HepG2 (cell line): ENCODE measurements at regions not wholly inside any gene's neighbourhood (a gene's known extent, or its start where the extent isn't known, plus 50 kb on each side); places are given as distances from the start of the nearest gene placed in this dataset.

Experiments
- ATAC-seq: fragments of 200-7000 bp; cut with Tn5 transposase; 3 replicates; pipeline ENCODE4 v1.9.1; 2020; ENCODE audit warnings: mild to moderate bottlenecking, moderate library complexity
- BruUV-seq: library from RNA; stranded (reverse); fragments of 400-500 nt; replicated peaks from 2 replicates; lab custom pipeline; 2021; lab: Mats Ljungman, UMichigan
- CTCF ChIA-PET: fragments of 300-600 bp; formaldehyde crosslinking; extraction: SDS; loops from one replicate; lab custom pipeline; 2021; ENCODE audit warnings: low total read pairs, inconsistent platforms, low intra/inter-chr PET ratio; lab: Yijun Ruan, JAX
- POLR2A ChIA-PET: fragments of 350-600 bp; sonication (Branson Sonifier 250); formaldehyde crosslinking; loops from one replicate; lab custom pipeline; 2020; ENCODE audit warnings: antibody characterized with exemption, inconsistent platforms; lab: Yijun Ruan, JAX
- DNase-seq: peaks from one replicate; pipeline ENCODE4 v3.0.0-alpha.2; 2015; ENCODE audit warnings: low spot score
- FAIRE-seq: peaks from 3 replicates; lab custom pipeline; 2011; peaks lifted over from hg19 to GRCh38; lab: Jason Lieb, UNC
- H2AFZ ChIP-seq: one replicate; pipeline ENCODE4 v1.6.1; 2011; ENCODE audit warnings: low read length, inconsistent platforms
- H3K27ac ChIP-seq: fragments of 300-600 bp; 3 replicates; pipeline ENCODE4 v1.8.0; 2011; ENCODE audit warnings: mixed run types, mild to moderate bottlenecking, mixed read lengths, low read length, inconsistent platforms; ENCODE audit not compliant: insufficient read depth; ENCODE audit errors: extremely low read length
- H3K27me3 ChIP-seq, 2 experiments: fragments of 200-600 bp in 1 of 2; 2 replicates in 1 of 2; 3 replicates in 1 of 2; pipeline versions ENCODE4 v1.6.0 to v1.8.0; 2011; ENCODE audit warnings: low read length in 2 of 2, mild to moderate bottlenecking in 2 of 2, moderate library complexity in 2 of 2, inconsistent platforms in 1 of 2; ENCODE audit not compliant: insufficient read depth in 2 of 2, control insufficient read depth in 1 of 2
- H3K36me3 ChIP-seq, 2 experiments: fragments of 200-600 bp in 1 of 2; replicated peaks in 1 of 2; 2 replicates in 1 of 2; 3 replicates in 1 of 2; pipeline versions ENCODE4 v1.5.1 to v1.8.0; 2011; ENCODE audit warnings: low read length in 2 of 2, inconsistent platforms in 1 of 2; ENCODE audit not compliant: insufficient read depth in 2 of 2, control insufficient read depth in 1 of 2
- H3K4me1 ChIP-seq: 2 replicates; pipeline ENCODE4 v1.5.1; 2012; ENCODE audit warnings: low read length, inconsistent platforms; ENCODE audit not compliant: insufficient read depth
- H3K4me2 ChIP-seq: 2 replicates; pipeline ENCODE4 v1.6.0; 2011; ENCODE audit warnings: low read depth, low read length, inconsistent platforms
- H3K4me3 ChIP-seq, 3 experiments: fragments of 200-600 bp in 1 of 3; sonication (generic), shearing (Covaris generic) in 1 of 3; replicated peaks in 1 of 3; 2 replicates each; pipeline ENCODE4 v1.5.1; 2011 to 2016; ENCODE audit warnings: low read length in 3 of 3, inconsistent platforms in 2 of 3, low read depth in 2 of 3, mild to moderate bottlenecking in 2 of 3, control low read depth in 1 of 3, mixed read lengths in 1 of 3; ENCODE audit not compliant: insufficient read depth in 1 of 3
- H3K79me2 ChIP-seq: one replicate; pipeline ENCODE4 v1.6.1; 2011; ENCODE audit warnings: low read length, inconsistent platforms; ENCODE audit not compliant: insufficient read depth
- H3K9ac ChIP-seq: 2 replicates; pipeline ENCODE4 v1.6.0; 2011; ENCODE audit warnings: mild to moderate bottlenecking, low read depth, low read length, inconsistent platforms; ENCODE audit not compliant: insufficient read depth
- H3K9me3 ChIP-seq: 2 replicates; pipeline ENCODE4 v1.5.1; 2012; ENCODE audit warnings: mild to moderate bottlenecking, low read length
- H4K20me1 ChIP-seq: 2 replicates; pipeline ENCODE4 v1.6.0; 2011; ENCODE audit warnings: inconsistent platforms, mild to moderate bottlenecking, low read length, moderate library complexity; ENCODE audit not compliant: insufficient read depth
- ADNP ChIP-seq: sonication (generic); formaldehyde crosslinking; IDR thresholded peaks from 2 replicates; pipeline ENCODE4 v1.4.0; 2020; ENCODE audit warnings: missing genetic modification reagents
- ARID4A ChIP-seq: sonication (generic); formaldehyde crosslinking; IDR thresholded peaks from 2 replicates; pipeline ENCODE4 v1.5.0; 2020; ENCODE audit warnings: mild to moderate bottlenecking, missing genetic modification reagents, borderline replicate concordance
- ATRX ChIP-seq: sonication (generic); formaldehyde crosslinking; IDR thresholded peaks from 2 replicates; pipeline ENCODE4 v1.4.0; 2020; ENCODE audit warnings: missing genetic modification reagents, borderline replicate concordance
- DBP ChIP-seq: sonication (generic); formaldehyde crosslinking; IDR thresholded peaks from 2 replicates; pipeline ENCODE4 v1.4.0; 2020; ENCODE audit warnings: missing genetic modification reagents; ENCODE audit errors: not compliant biosample characterization
- FOXA3 ChIP-seq: IDR thresholded peaks from 2 replicates; pipeline ENCODE4 v1.6.1; 2016; ENCODE audit warnings: missing genetic modification reagents, missing compliant biosample characterization
- NCOA5 ChIP-seq: sonication (generic); formaldehyde crosslinking; IDR thresholded peaks from 2 replicates; pipeline ENCODE4 v1.4.0; 2020; ENCODE audit warnings: missing genetic modification reagents
- NFE2 ChIP-seq: sonication (generic); formaldehyde crosslinking; IDR thresholded peaks from 2 replicates; pipeline ENCODE4 v1.4.0; 2020; ENCODE audit warnings: missing genetic modification reagents
- SRSF9 ChIP-seq: fragments of 200-400 bp; formaldehyde crosslinking; IDR thresholded peaks from 2 replicates; pipeline ENCODE4 v1.6.1; 2018; ENCODE audit warnings: borderline replicate concordance, mild to moderate bottlenecking, low read depth, low read length; ENCODE audit not compliant: insufficient read depth, poor library complexity, severe bottlenecking
- ZFYVE20 ChIP-seq: sonication (generic); formaldehyde crosslinking; IDR thresholded peaks from 2 replicates; pipeline ENCODE4 v1.8.0; 2023; ENCODE audit warnings: low read depth, mild to moderate bottlenecking, moderate library complexity, missing genetic modification reagents, borderline replicate concordance
- ZNF737 ChIP-seq: sonication (generic); formaldehyde crosslinking; IDR thresholded peaks from 2 replicates; pipeline ENCODE4 v1.5.0; 2020; ENCODE audit warnings: missing genetic modification reagents, mild to moderate bottlenecking, borderline replicate concordance
- WGBS: methylation state at CpG from one replicate; pipeline ENCODE4 v1.1.6; 2017; ENCODE audit warnings: low lambda C conversion rate; 5-methylcytosine and 5-hydroxymethylcytosine counted together
- in situ Hi-C: cut with HindIII; loops from 2 replicates; pipeline ENCODE4 v1.10.0; 2017; ENCODE audit warnings: low pct_unique_long_range_greater_than_20kb; ENCODE audit not compliant: extremely low pct_ligation_motif_present
- intact Hi-C: fragments of 100-400 bp; cut with micrococcal nuclease; formaldehyde crosslinking; loops from one replicate; pipeline ENCODE4 v1.10.0; 2022; ENCODE audit not compliant: unreplicated experiment

GRCh38 chr6:135116571-135116970 lies 61.9 kb upstream of the HBS1L start:
- 33% methylated on average over 5 of the region's 5 CpGs for WGBS
- POLR2A ChIA-PET = no interaction called here
- intact Hi-C loops = no loop called here

More at GRCh38 chr6:135116571-135116970, 61.9 kb upstream of the HBS1L start:
- no peak overlapping the region for H2AFZ ChIP-seq
- in situ Hi-C loops = no loop called here
- DNase-seq = no peak
- no peak overlapping the region for H3K9ac ChIP-seq
- H3K27me3 ChIP-seq = no peaks in the 10 kb centered on the region
- CTCF ChIA-PET = no interaction called here
- H3K9me3 ChIP-seq = no peaks in the 10 kb centered on the region
- H4K20me1 ChIP-seq = no peaks in the 10 kb centered on the region
- no peak for ATAC-seq
- no peak overlapping the region for H3K27ac ChIP-seq
- no peak overlapping the region for H3K4me2 ChIP-seq
- FAIRE-seq = no peak
- no peaks in the 10 kb centered on the region for H3K36me3 ChIP-seq
- peaks cover 8% of the 10 kb centered on the region; the same call in 1 of the 2 replicates for H3K4me1 ChIP-seq
- H3K79me2 ChIP-seq = no peaks in the 10 kb centered on the region
- no peak overlapping the region for H3K4me3 ChIP-seq
- TF ChIP-seq ARID4A (CRISPR knock-in tag) (no peak), ZFYVE20 (CRISPR knock-in tag) (no peak), ADNP (no peak), NFE2 (CRISPR knock-in tag) (no peak), SRSF9 (no peak), NCOA5 (CRISPR knock-in tag) (no peak), ZNF737 (no peak), DBP (CRISPR knock-in tag) (no peak), ATRX (CRISPR knock-in tag) (no peak), FOXA3 (no peak)
- TF ChIP-seq, all 625 proteins: peak for 0
- no TSS peak for BruUV-seq
